ENCODE measurements at regions not wholly inside any gene's neighbourhood (a gene's known extent, or its start where the extent isn't known, plus 50 kb on each side); places are given as distances from the start of the nearest gene placed in this dataset.

DNA sequence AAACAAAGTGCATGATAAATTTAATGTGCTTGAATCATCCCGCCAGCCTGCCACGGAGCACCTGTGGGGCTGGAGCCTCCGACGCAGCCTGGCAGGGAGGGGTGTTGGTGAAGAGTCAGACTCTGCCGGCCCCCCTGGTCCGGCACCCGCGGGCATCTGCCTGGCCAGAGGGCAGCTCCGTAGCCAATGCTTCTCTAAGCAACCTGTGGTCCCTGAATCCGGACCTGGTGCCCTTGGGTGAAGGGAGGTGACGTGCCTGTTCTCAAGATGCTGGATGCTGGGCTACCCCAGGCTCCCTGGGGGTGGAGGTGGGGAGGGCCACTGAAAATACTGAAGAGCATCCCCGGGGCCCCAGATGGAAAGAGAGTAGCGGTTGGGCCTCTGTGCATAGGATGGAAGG, 158.6 kb upstream of the C14orf180 start:
- no peak for TF ChIP-seq POLR2A (IDR thresholded peaks at IDR 0.05; ENCODE audit: low read length)
- TF ChIP-seq GATA1 (IDR thresholded peaks at IDR 0.05; ENCODE audit: low read depth, low read length): no peak

All from erythroblast (primary cell).